GM18517 (cell line): ENCODE measurements at regions not wholly inside any gene's neighbourhood (a gene's known extent, or its start where the extent isn't known, plus 50 kb on each side); places are given as distances from the start of the nearest gene placed in this dataset.
"Not testable (repeated sequence)": the region's sequence is repeated elsewhere in the genome, so short reads cannot be mapped to it uniquely, and the experiment has no call there.

Source experiments
- ATAC-seq: cut with Tn5 transposase; IDR thresholded peaks from one replicate; pipeline ENCODE4 v1.9.1; 2021; ENCODE audit warnings: mild to moderate bottlenecking, moderate library complexity; ENCODE audit not compliant: unreplicated experiment

GRCh38 chr7:142575351-142575750, 173.9 kb upstream of the PRSS1 start:
- ATAC-seq: not testable (repeated sequence)

- no peak for ATAC-seq
These were observed 177.7 kb upstream of the PRSS1 start for GRCh38 chr7:142571581-142571980.

DNA sequence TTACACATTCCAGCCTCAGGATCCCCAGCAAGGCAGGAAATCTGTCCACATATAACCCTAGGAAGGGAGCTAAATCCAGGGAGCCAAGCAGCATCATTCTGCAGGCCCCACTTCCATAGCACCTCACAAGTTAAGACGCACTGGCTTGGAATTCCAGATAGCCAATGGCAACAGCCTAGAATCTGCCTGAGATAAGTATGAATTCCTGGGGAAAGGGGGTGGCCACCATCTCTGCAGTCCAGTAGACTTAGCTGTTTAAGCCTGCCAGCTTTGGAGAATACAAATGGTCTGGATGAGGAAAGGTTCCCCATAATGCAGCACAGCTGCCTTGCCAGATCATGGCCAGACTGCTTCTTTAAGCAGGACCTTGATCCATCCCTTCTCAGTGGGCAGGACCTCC, 179.4 kb upstream of the PRSS1 start:
- no peak for ATAC-seq

DNA sequence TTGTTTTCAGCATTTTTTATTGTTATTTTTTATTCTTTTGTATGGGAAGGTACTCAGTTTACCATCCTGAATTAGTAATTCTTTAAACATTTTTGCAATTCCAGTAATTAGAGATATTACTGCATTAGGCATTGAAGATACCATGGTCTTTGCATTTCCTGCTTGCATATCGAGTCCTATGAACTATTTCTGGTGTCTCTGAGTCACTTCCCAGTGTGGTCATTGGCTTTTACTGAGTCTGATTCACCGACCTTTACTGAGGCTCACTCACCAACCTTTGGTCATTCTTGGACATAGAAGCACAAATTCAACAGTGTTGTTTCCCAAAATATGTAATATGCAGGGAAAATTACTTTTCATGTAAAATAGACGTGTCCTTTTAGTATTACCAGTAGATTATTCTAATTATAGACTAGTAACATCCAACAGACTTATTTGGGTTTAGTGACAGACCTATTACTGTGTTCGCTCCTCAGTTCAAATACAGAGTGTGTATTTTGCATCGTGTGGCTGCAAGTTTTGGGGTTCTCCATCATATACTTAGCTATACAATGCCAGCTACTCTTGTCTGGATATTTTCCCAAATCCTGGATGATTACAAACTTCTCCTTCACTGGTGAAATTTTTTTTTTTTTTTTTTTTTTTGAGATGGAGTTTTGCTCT, 180.7 kb upstream of the PRSS1 start:
- ATAC-seq: no peak

- ATAC-seq: no peak
These were observed 181.8 kb upstream of the PRSS1 start for GRCh38 chr7:142567201-142568075.

DNA sequence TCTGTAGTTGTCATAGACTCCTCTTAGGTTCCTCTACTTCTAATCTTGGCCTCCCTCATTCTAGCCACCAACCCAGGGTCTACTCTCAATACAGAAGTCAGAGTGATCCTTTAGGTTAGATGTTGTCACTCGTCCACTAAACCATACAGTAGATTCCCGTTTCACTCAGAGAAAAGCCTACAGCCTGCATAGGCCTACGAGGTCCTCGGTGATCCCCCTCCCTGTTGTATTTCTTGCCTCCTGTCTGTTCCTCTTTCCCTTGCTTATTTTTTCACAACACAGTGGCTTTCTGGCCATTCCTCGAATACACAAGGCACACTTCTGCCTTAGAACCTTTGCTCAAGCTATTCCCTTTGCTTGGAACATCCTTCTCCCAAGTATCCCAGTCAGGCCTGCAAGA, 183.0 kb upstream of the PRSS1 start:
- no peak for ATAC-seq

GRCh38 chr7:142564125-142564524, 185.1 kb upstream of the PRSS1 start:
- ATAC-seq: not testable (repeated sequence)

GRCh38 chr7:142563470-142563869, 185.8 kb upstream of the PRSS1 start:
- no peak for ATAC-seq

- no peak for ATAC-seq
These were observed 186.6 kb upstream of the PRSS1 start for GRCh38 chr7:142562688-142563087.

DNA sequence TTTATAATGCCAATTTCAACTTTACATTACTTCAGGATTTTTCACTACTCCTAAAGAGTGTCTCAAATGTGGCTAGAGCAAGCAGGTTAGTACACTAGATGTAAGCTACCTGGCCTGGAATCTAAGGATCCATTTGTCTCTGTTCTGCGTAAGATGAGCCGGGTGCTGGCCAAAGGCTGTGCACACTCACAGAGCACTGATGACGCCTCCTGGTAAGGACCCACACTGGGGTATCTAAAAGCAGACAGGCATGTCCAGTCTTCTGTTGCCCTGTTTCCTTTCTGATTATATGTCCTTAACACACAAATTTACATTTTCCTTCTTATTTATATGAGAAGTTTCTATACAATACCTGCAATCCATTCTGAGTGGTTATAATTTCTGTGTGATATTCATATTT, 187.9 kb upstream of the PRSS1 start:
- ATAC-seq: not testable (repeated sequence)

GRCh38 chr7:142560770-142561169, 188.5 kb upstream of the PRSS1 start:
- not testable (repeated sequence) for ATAC-seq

DNA sequence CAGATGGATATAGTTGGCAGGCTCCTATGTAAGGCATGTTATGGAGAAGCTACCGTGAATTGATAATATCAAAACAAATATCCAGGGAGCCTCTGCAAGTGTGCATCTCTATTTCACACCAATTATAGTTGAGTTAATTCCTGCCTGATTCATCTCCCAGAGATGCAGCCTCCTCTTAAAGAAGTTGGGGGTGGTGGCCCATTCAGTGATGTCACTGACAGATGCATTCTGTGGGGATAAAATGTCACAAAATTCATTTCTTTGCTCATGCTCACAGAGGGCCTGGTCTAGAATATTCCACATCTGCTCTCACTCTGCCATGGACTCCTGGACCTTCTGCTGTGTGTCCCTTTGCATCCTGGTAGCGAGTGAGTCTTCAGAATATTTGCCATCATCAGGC, 189.1 kb upstream of the PRSS1 start:
- ATAC-seq: no peak

DNA sequence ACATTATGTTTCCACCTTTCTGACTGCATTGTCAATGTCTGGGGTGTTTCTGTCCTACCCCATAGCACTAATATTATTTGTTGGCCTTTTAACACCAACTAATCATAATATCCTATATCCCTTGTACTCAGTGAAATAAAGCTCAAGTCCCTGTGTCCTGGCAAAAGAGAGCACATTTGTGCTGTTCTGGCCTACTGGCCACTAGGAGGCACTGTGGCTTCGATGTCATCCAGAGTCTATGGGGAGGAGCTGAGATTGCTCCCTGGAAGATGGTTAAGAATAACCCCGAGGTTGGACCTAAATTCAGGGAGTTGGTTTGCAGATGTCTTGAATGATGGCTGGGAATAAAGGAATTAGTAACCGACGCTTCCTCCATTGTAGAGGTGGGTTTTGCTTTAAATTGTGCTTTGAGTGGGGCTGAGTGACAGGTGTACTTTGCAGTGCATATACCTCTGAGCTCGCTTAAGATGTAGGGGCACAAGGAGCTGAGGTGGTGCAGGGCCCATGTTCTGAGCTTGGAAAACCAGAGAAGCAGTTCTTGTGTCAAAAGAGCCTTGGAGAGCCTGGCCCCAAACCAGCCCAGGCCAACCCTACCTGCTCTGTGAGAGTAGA, 191.2 kb upstream of the PRSS1 start:
- ATAC-seq: peak; percentile 81

DNA sequence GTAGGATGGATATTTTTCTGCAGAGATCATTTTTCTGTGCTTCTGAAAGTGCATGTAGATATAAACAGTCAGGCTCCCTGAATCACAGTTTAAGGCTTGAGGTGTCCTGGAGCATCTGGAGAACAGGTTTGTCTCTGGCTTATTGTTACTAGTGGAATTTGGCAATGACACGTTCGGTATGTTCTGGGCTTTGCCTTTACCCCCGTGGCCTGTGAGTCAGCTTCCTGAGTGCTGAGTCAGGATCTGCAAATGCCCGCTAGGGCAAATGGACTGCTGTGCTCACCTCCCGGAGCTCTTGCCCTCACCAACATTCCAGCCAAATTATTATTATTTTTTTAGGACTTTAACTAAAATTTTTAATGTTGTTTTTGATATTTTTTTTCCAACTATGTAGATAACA, 192.5 kb upstream of the PRSS1 start:
- ATAC-seq: no peak

DNA sequence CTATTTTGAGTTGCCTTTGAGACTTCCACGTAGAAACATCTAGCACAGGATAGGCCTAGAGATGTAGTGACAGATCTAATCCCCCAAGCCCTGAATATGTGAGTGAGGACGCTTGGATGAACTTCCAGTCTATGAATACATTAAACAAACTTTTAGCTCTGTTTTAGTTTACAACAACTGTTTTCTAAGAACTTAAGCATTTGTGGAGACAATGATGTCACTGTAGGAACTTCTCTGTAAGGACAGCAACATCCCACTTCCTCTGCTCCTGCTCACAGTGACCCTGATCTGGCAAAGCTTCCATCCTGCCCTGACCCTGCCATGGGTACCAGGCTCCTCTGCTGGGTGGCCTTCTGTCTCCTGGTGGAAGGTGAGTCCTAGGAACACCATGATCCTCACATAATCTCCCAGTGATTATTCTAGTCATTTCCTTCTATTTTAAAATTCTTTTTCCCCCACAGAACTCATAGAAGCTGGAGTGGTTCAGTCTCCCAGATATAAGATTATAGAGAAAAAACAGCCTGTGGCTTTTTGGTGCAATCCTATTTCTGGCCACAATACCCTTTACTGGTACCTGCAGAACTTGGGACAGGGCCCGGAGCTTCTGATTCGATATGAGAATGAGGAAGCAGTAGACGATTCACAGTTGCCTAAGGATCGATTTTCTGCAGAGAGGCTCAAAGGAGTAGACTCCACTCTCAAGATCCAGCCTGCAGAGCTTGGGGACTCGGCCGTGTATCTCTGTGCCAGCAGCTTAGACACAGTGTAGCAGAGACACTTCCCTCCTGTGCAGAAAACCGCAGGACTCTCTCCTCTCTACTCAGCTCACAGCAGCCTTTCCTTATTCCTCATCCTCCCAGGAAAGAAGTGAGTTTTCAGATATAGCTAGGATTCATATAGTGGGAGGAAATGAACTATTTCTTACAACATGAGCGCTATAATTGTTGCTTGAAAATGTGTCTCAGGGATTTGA, 194.4 kb upstream of the PRSS1 start:
- no peak for ATAC-seq

DNA sequence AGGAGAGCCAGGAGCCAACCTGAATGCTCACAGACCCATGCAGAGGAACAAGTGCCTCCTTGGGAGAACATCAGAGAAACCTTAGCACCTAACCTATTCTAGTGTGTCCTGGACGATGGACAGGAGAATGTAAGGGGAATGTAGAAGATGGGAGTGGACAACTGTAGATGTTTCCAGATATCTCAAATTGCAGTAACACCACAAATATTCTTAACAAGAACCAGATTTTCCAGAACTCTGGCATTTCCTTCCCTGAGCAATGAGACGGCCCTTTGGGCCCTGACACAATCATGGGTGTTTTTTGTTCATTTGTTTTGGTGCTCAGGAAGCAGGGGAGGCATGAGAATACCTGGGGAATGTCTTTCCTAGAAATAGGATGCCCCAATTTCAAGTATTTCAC, 196.1 kb upstream of the PRSS1 start:
- ATAC-seq: no peak

- no peak for ATAC-seq
These were observed 200.3 kb upstream of the PRSS1 start for GRCh38 chr7:142548978-142549377.

GRCh38 chr7:142546452-142546851, 202.8 kb upstream of the PRSS1 start:
- ATAC-seq: no peak

DNA sequence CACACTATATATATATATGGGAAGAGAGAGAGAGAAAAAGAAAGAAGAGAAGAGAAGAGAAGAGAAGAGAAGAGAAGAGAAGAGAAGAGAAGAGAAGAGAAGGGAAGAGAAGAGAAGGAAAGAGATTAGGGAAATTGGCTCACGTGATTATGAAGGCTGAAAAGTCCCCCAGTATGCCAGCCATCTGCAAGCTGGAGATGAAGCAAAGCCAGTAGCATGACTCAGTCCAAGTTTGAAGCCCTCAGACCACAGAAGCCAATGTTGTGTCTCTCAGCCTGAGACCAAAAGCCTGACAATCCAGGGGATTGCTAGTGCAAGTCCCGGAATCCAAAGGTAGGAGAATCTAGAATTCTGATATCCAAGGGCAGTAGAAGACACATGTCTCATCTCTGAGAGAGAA, 206.3 kb upstream of the PRSS1 start:
- no peak for ATAC-seq

GRCh38 chr7:142542105-142542504, 207.2 kb upstream of the PRSS1 start:
- ATAC-seq: no peak

DNA sequence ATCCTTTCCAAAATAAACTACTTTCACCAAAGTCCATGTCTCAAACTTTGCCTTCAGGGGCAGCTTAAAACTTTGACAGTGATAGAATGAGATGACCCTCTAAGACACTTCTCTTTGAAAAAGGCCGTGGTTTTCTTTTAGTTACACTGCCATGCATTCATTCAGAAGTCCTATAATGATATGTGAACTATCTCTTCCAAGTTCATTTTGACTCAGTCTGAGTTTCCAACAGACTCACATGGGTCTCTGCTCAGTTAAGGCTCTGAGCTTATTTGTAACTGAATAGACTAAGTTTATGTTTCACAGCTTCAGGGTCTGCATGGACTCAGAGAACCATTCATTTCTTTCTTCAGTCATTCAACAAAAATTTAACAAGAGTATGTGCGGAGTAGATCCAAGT, 208.9 kb upstream of the PRSS1 start:
- ATAC-seq: no peak
